Peyer's patch (tissue), 4 donors: ENCODE measurements at regions not wholly inside any gene's neighbourhood (a gene's known extent, or its start where the extent isn't known, plus 50 kb on each side); places are given as distances from the start of the nearest gene placed in this dataset.

ENCODE experiments used
- DNase-seq, 3 donors: peaks; one replicate each; pipeline ENCODE4 v3.0.0-alpha.2; 2017 to 2019
- H3K27ac ChIP-seq, 4 donors: fragments of 200-600 bp; sonication (generic); one replicate each; pipeline ENCODE4 v1.5.1; 2016 to 2019
- H3K27me3 ChIP-seq, 2 donors: fragments of 200-600 bp; sonication (generic); one replicate each; pipeline ENCODE4 v1.5.1; 2019
- H3K36me3 ChIP-seq, 3 donors: fragments of 200-600 bp; sonication (generic); one replicate each; pipeline ENCODE4 v1.5.1; 2016 to 2019
- H3K4me1 ChIP-seq, 4 donors: fragments of 200-600 bp; sonication (generic); one replicate each; pipeline ENCODE4 v1.5.1; 2016 to 2019
- H3K4me3 ChIP-seq, 4 donors: fragments of 200-600 bp; sonication (generic); 1 replicate in 3 of 4; 2 replicates in 1 of 4; pipeline ENCODE4 v1.5.1; 2016 to 2019; ENCODE audit warnings: mild to moderate bottlenecking in 1 of 4
- H3K9me3 ChIP-seq, 4 donors: fragments of 200-600 bp; sonication (generic); one replicate each; pipeline ENCODE4 v1.5.1; 2016 to 2019; ENCODE audit warnings: mild to moderate bottlenecking in 1 of 4
- POLR2A ChIP-seq, 2 donors: fragments of 450-650 bp; IDR thresholded peaks; one replicate each; pipeline ENCODE4 v1.5.1; 2017; ENCODE audit warnings: antibody characterized with exemption in 2 of 2, mild to moderate bottlenecking in 2 of 2, moderate library complexity in 2 of 2
- TF ChIP-seq, protein P1 (sequence below), 6 experiments: fragments of 450-650 bp in 4 of 6; fragments of 200-600 bp in 2 of 6; sonication (generic) in 1 of 6; IDR thresholded peaks; one replicate each; pipeline ENCODE4 v1.5.1; 2017 to 2019; ENCODE audit warnings: antibody characterized with exemption in 6 of 6, mild to moderate bottlenecking in 3 of 6, moderate library complexity in 1 of 6

DNA sequence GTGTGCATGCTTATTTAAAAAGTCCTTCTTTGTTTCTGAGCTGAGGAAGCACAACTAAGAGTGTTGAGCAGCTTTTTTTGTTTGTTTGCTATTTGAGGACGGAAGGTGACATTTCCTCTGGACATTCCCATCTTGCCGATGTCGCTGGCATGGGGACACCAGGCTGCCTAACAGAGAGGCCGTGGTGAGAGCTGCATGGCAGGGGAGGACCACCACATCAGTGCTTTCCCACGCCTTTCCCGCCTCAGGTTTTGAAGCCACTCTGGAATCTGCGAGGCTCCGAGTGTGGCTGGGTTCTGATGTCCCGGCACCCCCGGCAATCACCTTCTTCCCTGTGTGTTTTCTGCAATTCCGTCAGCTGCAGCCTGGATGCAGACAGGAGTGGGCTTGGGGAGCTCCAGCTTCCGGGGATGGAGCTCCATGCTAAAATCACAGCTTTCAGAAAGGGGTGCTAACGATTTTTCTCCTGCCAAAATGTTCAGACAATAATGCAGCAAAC is 259.8 kb upstream of the IRX4 start:
- Histone ChIP-seq H3K27me3 (no peaks in the 10 kb centered on the region), H3K4me3 (no peak overlapping the region), H3K36me3 (no peaks in the 10 kb centered on the region), H3K9me3 (peaks cover 0 to 3% (median 0%) of the 10 kb centered on the region in 4 donors), H3K27ac (no peak overlapping the region), H3K4me1 (no peaks in the 10 kb centered on the region)
- DNase-seq, result peak in 1 of 3 donors; percentile 41
- TF ChIP-seq POLR2A (IDR thresholded peaks at IDR 0.05), result no peak
- TF ChIP-seq, protein P1, sequence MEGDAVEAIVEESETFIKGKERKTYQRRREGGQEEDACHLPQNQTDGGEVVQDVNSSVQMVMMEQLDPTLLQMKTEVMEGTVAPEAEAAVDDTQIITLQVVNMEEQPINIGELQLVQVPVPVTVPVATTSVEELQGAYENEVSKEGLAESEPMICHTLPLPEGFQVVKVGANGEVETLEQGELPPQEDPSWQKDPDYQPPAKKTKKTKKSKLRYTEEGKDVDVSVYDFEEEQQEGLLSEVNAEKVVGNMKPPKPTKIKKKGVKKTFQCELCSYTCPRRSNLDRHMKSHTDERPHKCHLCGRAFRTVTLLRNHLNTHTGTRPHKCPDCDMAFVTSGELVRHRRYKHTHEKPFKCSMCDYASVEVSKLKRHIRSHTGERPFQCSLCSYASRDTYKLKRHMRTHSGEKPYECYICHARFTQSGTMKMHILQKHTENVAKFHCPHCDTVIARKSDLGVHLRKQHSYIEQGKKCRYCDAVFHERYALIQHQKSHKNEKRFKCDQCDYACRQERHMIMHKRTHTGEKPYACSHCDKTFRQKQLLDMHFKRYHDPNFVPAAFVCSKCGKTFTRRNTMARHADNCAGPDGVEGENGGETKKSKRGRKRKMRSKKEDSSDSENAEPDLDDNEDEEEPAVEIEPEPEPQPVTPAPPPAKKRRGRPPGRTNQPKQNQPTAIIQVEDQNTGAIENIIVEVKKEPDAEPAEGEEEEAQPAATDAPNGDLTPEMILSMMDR (IDR thresholded peaks at IDR 0.05), result no peak

DNA sequence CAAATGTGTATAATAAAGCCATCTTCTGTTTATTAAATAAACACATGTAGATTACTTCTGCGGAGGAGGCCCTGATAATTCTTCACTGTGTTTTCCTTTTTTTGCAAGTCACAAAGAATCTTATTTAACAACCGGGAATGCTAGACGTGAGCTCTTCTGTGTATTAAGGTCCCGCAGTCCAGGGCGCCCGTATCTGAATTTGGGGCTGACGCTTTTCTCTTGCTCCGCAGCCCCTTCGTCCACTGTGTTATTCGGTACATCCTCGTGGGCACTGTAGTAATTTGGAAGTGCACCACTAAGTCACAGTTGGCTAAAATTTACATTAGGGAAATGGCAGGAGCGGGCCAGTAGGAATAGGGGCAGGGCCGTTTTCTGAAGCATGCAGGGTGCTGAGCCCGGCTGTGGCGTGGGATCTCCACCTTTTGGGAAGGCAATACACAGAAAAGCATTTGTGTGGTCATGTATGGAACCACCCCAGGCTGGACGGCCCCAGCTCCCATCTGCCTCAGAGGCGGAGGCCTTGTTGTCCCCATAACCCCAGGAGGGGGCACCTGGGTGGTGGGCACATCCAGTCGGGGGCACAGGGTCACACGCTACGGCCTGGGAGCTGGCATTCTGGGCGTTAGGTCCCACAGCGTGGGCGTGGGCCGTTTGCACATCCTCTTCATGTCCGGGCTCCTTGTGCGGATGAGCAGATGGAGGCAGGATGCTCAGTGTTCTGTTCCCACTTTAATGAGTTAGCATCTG is 258.7 kb upstream of the IRX4 start:
- TF ChIP-seq, protein P1 (IDR thresholded peaks at IDR 0.05), result no peak
- no peak for TF ChIP-seq POLR2A (IDR thresholded peaks at IDR 0.05)

DNA sequence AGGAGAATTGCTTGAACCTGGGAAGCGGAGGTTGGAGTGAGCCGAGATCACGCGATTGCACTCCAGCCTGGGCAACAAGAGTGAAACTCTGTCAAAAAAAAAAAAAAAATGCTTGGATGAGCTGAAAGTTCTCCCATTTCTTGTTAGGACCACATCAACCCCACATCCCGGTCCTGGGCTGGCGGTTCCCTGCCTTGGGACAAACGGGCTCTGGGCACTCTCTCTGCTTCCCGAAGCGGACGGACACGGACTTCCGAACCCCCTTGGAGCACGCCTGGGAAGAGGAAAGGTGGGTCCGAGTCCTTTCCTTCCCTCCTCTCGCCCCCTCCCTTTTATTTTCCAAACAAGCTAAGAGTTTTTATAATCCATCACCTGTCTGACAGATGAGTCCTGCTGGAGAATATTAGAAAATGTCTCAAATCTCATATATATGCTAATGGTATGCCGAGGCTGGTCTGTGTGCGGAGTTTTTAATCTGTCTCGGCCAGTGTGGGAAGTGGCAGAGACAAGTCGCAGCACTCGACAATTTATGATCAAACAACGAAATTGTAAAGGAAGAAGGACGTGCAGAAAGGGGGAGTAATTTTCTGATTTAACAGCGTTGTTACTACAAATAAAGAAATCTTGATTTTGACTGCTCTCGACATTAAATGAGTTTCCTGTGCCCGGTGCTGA is 257.9 kb upstream of the IRX4 start:
- Histone ChIP-seq H3K4me1 (no peaks in the 10 kb centered on the region), H3K9me3 (peaks cover 0 to 3% (median 0%) of the 10 kb centered on the region in 4 donors), H3K27me3 (no peaks in the 10 kb centered on the region), H3K4me3 (no peak overlapping the region), H3K36me3 (no peaks in the 10 kb centered on the region), H3K27ac (no peak overlapping the region)
- peak in 1 of 3 donors; percentile 8 for DNase-seq
- TF ChIP-seq, protein P1 (IDR thresholded peaks at IDR 0.05), result no peak
- no peak for TF ChIP-seq POLR2A (IDR thresholded peaks at IDR 0.05)

More for the DNA sequence above, 258.7 kb upstream of the IRX4 start:
- peak in 1 of 3 donors; percentile 34 for DNase-seq
- Histone ChIP-seq H3K4me3 (no peak overlapping the region), H3K27me3 (no peaks in the 10 kb centered on the region), H3K4me1 (no peaks in the 10 kb centered on the region), H3K27ac (no peak overlapping the region), H3K9me3 (peaks cover 0 to 3% (median 0%) of the 10 kb centered on the region in 4 donors), H3K36me3 (no peaks in the 10 kb centered on the region)

DNA sequence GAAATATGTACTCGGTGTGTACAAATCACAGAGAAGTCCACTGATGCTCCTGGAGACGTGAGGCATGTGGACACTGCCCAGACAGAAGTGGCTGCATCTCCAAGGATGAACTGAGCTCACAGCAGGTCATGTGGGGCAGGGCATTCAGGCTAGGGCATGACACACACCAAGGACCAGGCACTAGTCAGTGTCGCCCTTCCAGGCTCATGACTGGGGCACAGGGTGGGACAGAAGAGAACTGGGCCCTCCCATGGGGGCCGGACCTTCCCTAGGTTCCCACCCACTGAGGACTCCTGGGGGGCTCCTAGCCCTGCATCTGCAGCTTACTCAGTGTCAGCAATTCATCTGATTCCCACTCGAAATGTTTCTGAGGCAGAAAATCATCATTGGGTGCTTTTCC is 256.8 kb upstream of the IRX4 start:
- peak in 1 of 3 donors; percentile 33 for DNase-seq
- no peaks in the 10 kb centered on the region for H3K4me1 ChIP-seq
- peaks cover 0 to under 1% (median 0%) of the 10 kb centered on the region in 4 donors for H3K9me3 ChIP-seq
- H3K4me3 ChIP-seq, result no peak overlapping the region
- no peaks in the 10 kb centered on the region for H3K27me3 ChIP-seq
- TF ChIP-seq, protein P1 (IDR thresholded peaks at IDR 0.05), result no peak
- no peak for TF ChIP-seq POLR2A (IDR thresholded peaks at IDR 0.05)
- no peaks in the 10 kb centered on the region for H3K36me3 ChIP-seq
- H3K27ac ChIP-seq, result no peak overlapping the region

DNA sequence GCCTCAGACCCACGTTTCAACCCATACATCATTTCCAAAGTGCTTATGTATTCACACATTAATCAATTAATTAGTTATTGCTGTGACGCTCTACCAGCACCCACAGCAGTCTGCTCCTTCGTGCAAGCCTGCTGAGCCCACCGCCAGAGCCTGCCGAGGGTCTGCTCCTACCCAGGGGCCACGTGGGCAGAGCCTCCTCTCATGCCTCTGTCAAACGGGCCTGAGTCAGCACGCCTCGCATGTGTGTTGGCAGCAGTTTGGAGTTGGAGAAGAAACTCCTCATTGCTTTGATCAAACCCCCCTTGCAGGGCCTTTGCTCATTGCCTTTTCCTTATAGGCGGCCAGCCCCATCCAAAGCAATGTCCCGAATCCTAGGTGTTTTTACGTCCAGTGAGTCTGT is 256.2 kb upstream of the IRX4 start:
- H3K27ac ChIP-seq, result no peak overlapping the region
- no peaks in the 10 kb centered on the region for H3K9me3 ChIP-seq
- no peaks in the 10 kb centered on the region for H3K27me3 ChIP-seq
- DNase-seq, result peak in 1 of 3 donors; percentile 17
- H3K4me1 ChIP-seq, result no peaks in the 10 kb centered on the region
- TF ChIP-seq POLR2A (IDR thresholded peaks at IDR 0.05), result no peak
- TF ChIP-seq, protein P1 (IDR thresholded peaks at IDR 0.05), result no peak
- H3K4me3 ChIP-seq, result no peak overlapping the region
- H3K36me3 ChIP-seq, result no peaks in the 10 kb centered on the region
